ENCODE measurements at regions not wholly inside any gene's neighbourhood (a gene's known extent, or its start where the extent isn't known, plus 50 kb on each side); places are given as distances from the start of the nearest gene placed in this dataset.
A peak's percentile ranks its signal among the peaks of the same experiment; 100 is the strongest.

DNA sequence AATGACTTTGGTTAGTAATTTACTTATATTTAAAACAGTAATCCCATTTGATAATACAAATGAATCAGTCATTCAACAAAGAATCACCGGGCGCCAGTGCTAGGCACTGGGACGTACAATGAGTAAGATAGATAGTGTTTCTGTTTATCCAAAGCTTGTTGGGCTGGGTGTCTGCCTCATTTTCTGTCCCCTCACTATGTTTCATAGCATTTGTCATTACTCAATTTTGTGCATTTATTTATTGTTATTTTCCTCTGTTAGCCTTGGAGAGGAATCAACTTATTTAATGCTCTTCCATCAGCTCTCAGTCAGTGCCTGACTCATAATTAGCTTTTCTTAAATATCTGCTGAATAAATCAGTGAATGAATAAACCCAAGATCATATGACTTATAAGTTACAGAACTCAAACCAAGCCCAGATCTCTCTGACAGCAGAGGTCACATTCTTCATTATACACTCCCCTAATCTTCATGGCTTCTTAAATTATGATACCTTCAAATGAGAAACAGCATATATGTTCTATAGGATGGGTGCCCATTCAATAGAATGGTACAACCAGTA, 86.2 kb downstream of the TSPAN8 start:
- DNase-seq (ENCODE audit: low read depth in 2 of 2) = no peak

DNA sequence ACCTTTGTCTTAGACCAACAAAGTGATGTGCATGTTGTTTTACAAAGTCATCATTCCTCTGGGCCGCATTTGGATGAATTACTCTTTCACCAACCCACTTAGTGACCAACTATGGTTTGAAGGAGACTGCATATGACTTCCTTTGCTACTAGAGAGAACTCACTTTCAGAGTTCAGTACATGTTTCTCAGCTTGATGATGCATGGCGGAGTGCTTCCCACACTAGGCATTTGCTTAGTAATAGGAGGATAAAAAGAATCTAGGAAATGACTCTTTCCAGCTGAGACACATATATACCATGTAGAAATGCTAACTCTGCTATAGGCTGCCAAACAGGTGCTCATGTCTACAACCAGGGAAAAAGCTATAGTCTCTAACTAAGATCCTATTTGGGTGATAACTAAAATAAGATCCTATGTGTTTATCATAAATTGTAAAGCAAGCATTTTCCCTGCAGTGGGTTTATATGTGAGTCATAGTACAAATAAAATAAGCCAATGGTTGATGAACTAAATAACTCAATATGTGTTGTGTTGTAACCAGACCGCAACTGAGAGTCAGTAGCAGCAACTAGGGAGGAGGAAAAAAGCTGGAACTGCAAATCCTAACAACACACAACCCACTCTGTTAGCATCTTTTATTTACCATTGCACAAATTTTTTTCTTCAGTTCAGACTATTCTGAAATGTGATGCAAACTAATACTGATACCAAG, 87.2 kb downstream of the TSPAN8 start:
- DNase-seq (ENCODE audit: low read depth in 2 of 2) = no peak

DNA sequence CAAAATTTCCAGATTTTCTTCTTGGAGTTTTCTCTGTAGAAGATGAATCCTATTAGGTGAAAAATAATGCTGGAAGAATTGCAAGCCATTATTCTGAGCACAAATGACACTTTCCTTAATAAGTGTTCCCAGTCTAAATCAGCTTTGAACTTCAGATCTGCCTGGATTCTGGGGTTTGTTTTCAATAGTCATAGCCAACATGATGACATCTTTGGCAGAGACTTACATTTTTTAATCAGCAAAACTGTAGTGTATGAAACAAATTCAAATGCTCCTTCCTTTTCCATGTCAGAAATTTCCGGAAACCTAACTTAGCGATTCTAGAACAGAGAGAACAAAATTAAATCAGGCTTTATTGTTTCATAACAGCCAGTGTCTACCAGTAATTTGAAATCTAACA, 88.5 kb downstream of the TSPAN8 start:
- DNase-seq (ENCODE audit: low read depth in 2 of 2) = no peak

DNA sequence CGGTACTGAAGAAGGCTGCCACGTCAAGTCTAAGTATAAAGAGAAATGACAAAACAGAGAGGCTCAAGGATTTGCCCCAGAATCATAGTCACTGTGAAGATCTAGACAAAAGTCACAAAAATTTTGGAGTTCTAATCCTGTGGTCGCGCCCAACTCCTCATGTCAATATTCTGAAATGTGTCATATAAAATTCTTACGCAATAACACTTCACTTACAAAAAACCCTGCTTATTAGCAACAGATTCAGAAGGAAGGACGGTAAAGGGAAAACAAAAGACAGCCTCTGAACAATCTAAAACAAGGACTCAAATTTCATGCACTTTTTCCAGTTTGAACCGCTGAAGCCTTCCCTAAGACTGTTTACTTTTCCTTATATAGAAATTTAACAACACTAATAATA, 94.7 kb downstream of the TSPAN8 start:
- DNase-seq (ENCODE audit: low read depth in 2 of 2) = no peak

GRCh38 chr12:71061451-71061850, 96.3 kb downstream of the TSPAN8 start:
- no peak for DNase-seq (ENCODE audit: low read depth in 2 of 2)

- no peak for DNase-seq (ENCODE audit: low read depth in 2 of 2)
Measured at GRCh38 chr12:71060426-71060825, 97.4 kb downstream of the TSPAN8 start.

GRCh38 chr12:71057330-71057729, 100.5 kb downstream of the TSPAN8 start:
- DNase-seq (ENCODE audit: low read depth in 2 of 2) = no peak

DNA sequence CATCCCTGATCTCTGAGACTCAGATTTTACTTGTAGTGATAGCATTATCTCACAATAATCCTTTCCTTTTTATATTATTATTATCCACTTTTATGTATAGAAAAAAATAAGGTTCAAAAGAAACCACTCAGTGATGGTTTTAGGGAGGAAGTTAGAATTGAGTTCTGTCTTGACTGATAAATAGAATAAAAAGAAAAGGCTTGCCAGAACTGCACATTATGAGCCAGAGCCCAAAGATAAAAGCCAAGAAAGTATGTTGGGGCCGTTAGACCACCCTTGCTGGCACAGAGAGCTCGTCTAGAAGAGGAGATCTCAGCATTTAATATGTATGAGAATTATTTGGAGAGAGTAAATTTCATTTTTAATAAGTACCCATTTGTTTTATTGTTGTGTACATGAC, 103.2 kb downstream of the TSPAN8 start:
- no peak for DNase-seq (ENCODE audit: low read depth in 2 of 2)

DNA sequence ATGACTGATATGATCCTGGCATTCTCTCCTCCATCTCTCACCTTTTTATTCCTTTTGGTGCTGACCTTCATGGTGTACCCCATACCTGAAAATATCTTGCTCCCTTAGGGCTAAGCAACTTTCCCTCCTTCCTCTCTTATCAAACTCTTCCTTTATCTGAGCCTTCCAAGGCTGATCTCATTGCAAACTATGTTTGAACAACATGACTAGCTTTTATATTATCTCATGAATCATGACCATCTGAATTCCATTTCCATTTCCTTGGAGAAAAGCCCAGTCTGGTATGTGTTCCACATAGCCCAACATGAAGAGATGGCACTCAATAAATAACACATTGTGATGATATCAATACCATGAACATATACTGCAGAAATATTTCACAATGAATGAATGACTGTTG, 111.6 kb downstream of the TSPAN8 start:
- DNase-seq (ENCODE audit: low read depth in 2 of 2) = no peak

DNA sequence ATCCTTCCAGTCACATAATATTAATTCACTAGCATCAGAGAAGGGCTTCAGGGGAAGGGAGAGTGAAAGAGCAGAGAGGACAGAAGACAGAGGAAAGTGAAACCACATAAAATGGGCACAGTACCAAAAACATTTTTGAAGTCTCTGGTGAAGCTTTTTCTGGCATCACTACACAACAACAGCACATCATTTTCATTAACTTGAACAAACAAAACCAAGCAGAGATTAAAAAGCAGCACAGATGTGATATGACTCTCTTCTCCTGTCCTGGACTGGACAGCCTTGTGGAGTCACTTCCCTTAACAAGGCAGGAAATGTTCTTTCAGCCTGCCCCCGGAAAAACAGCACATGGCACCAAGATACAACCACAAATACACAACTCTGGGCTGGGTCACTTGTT, 112.0 kb downstream of the TSPAN8 start:
- peak in 1 of 2 donors; percentile 1 for DNase-seq (ENCODE audit: low read depth in 2 of 2)

GRCh38 chr12:71041476-71041875, 116.3 kb downstream of the TSPAN8 start:
- no peak for DNase-seq (ENCODE audit: low read depth in 2 of 2)

GRCh38 chr12:71038960-71039359, 118.4 kb upstream of the PTPRR start:
- DNase-seq (ENCODE audit: low read depth in 2 of 2) = no peak

DNA sequence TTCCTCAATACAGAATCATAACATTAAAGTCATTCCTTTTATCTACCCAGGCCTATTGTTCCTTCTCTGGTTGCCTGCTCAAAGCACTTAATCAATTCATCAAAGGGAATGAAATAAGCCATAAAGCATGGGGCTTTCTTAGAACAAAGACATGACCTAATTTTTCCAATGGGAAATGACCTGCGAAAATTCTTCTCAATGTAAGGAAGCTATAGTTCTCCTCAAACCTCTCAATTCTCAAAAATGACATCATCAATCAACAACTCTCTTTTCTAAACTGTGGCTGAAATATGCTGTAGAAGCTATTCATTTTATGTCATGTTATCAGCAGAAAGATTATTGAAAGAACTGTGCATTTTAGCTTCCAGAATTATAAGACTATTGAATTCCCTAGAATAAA, 116.0 kb upstream of the PTPRR start:
- no peak for DNase-seq (ENCODE audit: low read depth in 2 of 2)

DNA sequence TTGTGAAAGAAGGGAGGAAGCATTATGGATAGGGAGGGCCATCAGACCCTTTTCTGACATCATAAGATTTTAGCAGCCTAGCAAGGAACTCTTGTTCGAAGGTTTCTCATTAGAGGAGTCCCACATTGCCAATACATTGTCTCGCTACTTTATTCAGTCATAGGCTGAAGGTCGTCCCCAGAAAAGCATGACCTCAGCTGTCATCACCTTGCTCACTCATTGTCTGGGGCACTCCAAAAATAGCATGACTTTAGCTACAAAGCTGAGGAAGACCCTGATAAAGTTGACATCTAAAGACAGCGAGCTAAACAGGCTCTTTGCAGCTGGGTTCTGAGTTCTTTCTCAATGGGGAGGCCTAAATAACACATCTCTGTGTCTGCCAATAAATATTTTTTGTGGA, 112.4 kb upstream of the PTPRR start:
- no peak for DNase-seq (ENCODE audit: low read depth in 2 of 2)

GRCh38 chr12:71029302-71029701, 108.8 kb upstream of the PTPRR start:
- no peak for DNase-seq (ENCODE audit: low read depth in 2 of 2)

DNA sequence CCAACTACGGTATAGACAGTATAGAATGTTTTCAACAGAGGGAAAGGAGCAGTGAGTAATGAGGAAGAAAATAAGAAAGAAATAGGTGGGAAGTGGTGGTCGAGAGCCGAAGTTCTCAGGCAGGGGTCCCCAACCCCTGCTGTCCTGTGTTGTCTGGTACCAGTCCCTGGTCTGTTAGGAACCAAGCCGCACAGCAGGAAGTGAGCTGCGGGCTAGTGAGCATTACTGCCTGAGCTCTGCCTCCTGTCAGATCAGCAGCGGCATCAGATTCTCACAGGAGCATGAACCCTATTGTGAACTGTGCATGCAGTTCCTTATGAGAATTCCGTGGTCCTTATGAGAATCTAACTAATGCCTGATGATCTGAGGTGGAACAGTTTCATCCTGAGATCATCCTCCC, 107.3 kb upstream of the PTPRR start:
- no peak for DNase-seq (ENCODE audit: low read depth in 2 of 2)

DNA sequence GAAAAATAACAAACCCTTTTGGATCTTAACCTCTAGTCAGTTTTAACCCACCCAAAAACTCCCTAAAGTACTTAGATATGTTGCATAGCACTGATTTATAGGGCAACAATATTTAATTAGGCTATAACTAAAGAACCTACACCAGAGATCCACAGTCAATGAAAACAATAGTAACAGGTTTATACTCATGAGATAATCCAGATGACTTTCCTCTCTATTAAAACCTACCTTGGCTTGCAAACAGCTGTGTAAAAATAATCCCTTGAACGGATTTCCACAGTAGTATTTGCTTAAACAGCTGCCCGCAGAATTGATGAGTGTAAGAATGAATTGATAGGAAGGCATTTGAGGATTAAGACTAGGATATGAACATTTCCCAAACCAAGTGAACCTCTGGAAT, 104.3 kb upstream of the PTPRR start:
- no peak for DNase-seq (ENCODE audit: low read depth in 2 of 2)

GRCh38 chr12:71024281-71024680, 103.7 kb upstream of the PTPRR start:
- no peak for DNase-seq (ENCODE audit: low read depth in 2 of 2)

DNA sequence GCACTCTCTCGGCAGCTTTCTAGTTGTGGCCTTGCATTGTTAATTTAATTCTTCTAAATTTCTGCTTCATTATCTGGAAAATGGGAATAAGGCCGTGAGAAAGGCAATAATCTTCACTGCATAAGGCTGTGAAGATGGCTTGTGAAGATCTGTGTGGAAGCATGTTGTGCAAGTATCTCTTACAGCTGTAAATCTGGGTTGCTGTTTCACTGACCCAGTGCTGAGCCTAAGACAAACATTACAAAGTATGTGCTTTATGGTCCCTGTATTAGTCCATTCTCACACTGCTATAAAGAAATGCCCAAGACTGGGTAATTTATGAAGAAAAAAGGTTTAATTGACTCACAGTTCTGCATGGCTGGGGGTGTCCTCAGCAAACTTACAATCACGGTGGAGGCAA, 101.0 kb upstream of the PTPRR start:
- DNase-seq (ENCODE audit: low read depth in 2 of 2) = no peak

DNA sequence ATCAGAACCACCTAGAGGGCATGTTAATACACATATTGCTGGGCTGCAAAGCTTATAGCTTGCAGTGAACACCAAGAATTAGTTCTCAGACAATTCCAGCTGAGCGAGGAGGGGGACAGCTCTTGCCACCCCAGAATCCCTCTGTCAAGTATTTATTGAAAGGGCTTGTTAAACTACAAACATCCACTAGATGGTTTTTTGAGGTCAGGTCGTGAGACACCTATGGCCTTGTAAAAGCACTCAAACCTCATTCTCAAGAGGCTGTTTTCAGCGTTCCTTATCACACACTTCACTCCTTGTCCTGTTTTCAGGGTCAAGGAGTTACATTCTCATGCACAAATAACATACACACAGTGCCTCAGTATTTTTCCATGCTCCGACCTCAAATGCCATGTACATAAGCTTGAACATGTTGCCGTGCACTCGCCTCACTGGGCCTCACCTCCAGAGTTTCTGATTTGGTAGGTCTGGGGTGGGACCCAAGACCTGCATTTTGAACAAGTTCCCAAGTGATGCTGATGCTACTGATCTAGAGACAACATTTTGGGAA, 98.8 kb upstream of the PTPRR start:
- no peak for DNase-seq (ENCODE audit: low read depth in 2 of 2)

DNA sequence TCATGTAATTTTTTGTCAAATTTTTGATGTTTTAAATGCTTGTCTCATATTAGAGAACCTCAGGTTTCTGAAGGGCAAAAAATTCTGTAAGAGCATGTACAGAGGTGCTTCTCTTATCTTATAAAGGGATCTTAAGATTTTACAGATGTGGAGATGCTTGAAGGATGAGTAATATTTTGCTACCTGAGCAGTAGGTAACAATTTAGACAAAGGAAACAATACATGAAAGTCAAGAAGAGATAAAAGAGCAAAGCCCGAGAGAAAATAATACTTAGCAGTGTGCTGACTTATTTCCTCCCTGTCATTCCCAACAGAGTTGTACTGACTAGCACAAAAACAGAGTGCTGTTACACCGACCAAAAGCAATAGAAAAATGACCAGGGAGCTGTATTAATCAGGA, 98.1 kb upstream of the PTPRR start:
- no peak for DNase-seq (ENCODE audit: low read depth in 2 of 2)

DNA sequence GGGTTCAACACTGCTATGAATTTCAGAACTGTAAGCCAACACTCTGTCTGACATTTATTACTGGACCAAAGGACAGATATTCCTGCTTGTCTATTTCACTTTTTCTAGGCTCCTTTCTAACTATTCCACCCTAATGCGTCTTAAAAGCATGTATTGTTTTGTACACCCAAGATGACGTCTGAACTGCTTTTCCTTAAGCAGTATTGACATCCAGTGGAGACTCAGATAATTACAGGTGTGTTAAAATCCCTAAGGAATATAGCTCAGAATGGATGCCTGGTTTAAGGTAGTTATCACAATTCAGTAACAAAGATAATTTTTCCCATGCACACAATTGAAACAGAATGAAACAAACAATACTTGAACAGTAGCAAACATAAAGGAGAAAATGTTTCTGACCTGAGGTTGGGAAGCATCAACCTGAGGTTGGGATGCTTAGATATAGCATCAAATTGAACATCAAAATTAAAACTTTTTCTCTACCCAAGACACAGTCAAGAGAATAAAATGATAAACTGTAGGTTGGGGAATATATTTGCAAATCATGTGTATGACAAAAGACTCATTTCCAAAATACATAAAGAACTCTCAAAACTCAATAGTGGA, 93.7 kb upstream of the PTPRR start:
- peak; percentile 2 to 48 for DNase-seq (ENCODE audit: low read depth in 2 of 2)

DNA sequence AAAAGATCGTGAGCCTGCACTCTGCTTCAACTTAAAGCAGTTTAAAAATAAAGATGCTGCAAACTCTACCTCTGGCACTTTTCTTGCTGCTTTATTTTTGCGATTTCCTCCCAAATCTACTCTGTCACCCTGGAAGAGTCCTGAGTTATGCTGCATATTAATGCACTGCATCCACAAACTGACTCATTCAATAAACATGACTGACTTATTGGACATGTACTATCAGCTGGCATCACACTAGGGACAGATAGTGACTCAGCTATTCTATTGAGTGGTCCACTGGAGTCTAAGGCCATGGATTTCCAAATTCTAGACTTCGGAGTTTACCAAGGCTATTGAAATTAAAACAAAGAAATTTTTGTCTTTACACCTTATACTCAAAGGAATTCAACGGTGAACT, 90.7 kb upstream of the PTPRR start:
- no peak for DNase-seq (ENCODE audit: low read depth in 2 of 2)

Measured in lung microvascular endothelial cell (primary cell).